Neural progenitor cell (in vitro differentiated cells): ENCODE measurements at regions not wholly inside any gene's neighbourhood (a gene's known extent, or its start where the extent isn't known, plus 50 kb on each side); places are given as distances from the start of the nearest gene placed in this dataset.
A peak's percentile ranks its signal among the peaks of the same experiment; 100 is the strongest.

Experiments used
- DNase-seq: peaks from one replicate; pipeline ENCODE4 v3.0.0-alpha.2; 2016; ENCODE audit warnings: low spot score
- H2AFZ ChIP-seq: fragments of 200-600 bp; sonication (generic); replicated peaks from 2 replicates; pipeline ENCODE4 v1.6.1; 2016; ENCODE audit warnings: antibody characterized with exemption
- H3F3A ChIP-seq: fragments of 200-600 bp; sonication (generic); 2 replicates; pipeline ENCODE4 v1.6.1; 2016; ENCODE audit warnings: antibody characterized with exemption, low read depth
- H3K27ac ChIP-seq: fragments of 200-600 bp; sonication (generic); 2 replicates; pipeline ENCODE4 v1.5.1; 2016; ENCODE audit warnings: mild to moderate bottlenecking
- H3K27me3 ChIP-seq: fragments of 200-600 bp; sonication (generic); 2 replicates; pipeline ENCODE4 v1.6.1; 2016; ENCODE audit warnings: mild to moderate bottlenecking, moderate library complexity
- H3K36me3 ChIP-seq: fragments of 200-600 bp; sonication (generic); 2 replicates; pipeline ENCODE4 v1.5.1; 2016
- H3K4me1 ChIP-seq: fragments of 200-600 bp; sonication (generic); 2 replicates; pipeline ENCODE4 v1.6.1; 2016; ENCODE audit warnings: mixed run types
- H3K4me2 ChIP-seq: fragments of 200-600 bp; sonication (generic); 2 replicates; pipeline ENCODE4 v1.6.1; 2016
- H3K4me3 ChIP-seq: fragments of 200-600 bp; sonication (generic); 2 replicates; pipeline ENCODE4 v1.5.1; 2016
- H3K79me2 ChIP-seq: fragments of 200-600 bp; sonication (generic); 2 replicates; pipeline ENCODE4 v1.6.1; 2016; ENCODE audit warnings: low read depth
- H3K9ac ChIP-seq: fragments of 200-600 bp; sonication (generic); 2 replicates; pipeline ENCODE4 v1.6.1; 2016
- H3K9me3 ChIP-seq: fragments of 200-600 bp; sonication (generic); 2 replicates; pipeline ENCODE4 v1.5.1; 2016; ENCODE audit warnings: low read depth
- H4K20me1 ChIP-seq: fragments of 200-600 bp; sonication (generic); 2 replicates; pipeline ENCODE4 v1.6.1; 2016; ENCODE audit warnings: low read depth
- H3K27ac Mint-ChIP-seq: 3 replicates; pipeline ENCODE4 v1.8.0; 2021; ENCODE audit warnings: mixed read lengths
- H3K27me3 Mint-ChIP-seq: 2 replicates; pipeline ENCODE4 v1.8.0; 2022; ENCODE audit warnings: low read depth, mild to moderate bottlenecking, inconsistent platforms, moderate library complexity, mixed read lengths; ENCODE audit not compliant: insufficient read depth
- H3K36me3 Mint-ChIP-seq: 3 replicates; pipeline ENCODE4 v1.8.0; 2021; ENCODE audit warnings: mixed read lengths
- H3K4me1 Mint-ChIP-seq: 3 replicates; pipeline ENCODE4 v1.8.0; 2021; ENCODE audit warnings: mixed read lengths
- H3K4me3 Mint-ChIP-seq: 3 replicates; pipeline ENCODE4 v1.8.0; 2021; ENCODE audit warnings: mild to moderate bottlenecking, moderate library complexity, mixed read lengths
- H3K9me3 Mint-ChIP-seq: 3 replicates; pipeline ENCODE4 v1.8.0; 2020; ENCODE audit warnings: mixed read lengths
- EZH2 ChIP-seq: fragments of 200-600 bp; sonication (generic); IDR thresholded peaks from 2 replicates; pipeline ENCODE4 v1.6.1; 2017; ENCODE audit warnings: antibody characterized with exemption, mild to moderate bottlenecking, moderate library complexity
- EZH2phosphoT487 ChIP-seq: fragments of 200-600 bp; sonication (generic); IDR thresholded peaks from 2 replicates; pipeline ENCODE4 v1.6.1; 2017; ENCODE audit warnings: antibody characterized with exemption
- TF ChIP-seq, protein P1 (sequence below): fragments of 200-600 bp; sonication (generic); IDR thresholded peaks from 2 replicates; pipeline ENCODE4 v1.5.1; 2017; ENCODE audit warnings: antibody characterized with exemption, mild to moderate bottlenecking

DNA sequence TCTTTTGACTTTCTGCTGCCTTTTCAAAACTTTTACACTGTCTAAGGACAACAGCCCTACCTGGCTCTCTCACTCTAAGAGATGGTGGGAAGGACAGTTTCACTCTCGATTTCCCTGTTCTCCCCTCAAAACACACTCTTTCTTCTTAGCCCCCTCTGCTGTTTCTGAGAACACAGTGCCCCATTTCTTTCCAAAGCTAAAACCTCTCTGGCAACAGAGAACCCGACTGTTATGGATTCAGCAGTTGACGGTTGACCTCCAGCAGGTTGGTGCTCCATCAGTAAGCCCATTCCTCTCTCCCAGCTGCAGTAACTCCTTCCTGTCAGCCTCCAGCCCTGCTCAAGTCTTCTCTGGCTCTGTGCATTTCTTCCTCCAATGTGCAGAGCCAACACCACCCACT, 88.2 kb upstream of the ABCD3 start:
- H3K4me2 ChIP-seq = no peak overlapping the region
- Mint-ChIP-seq H3K36me3 (no peaks in the 10 kb centered on the region), H3K4me1 (peaks cover 24% of the 10 kb centered on the region), H3K9me3 (no peaks in the 10 kb centered on the region), H3K27me3 (peaks cover 3% of the 10 kb centered on the region), H3K27ac (no peak overlapping the region), H3K4me3 (no peak overlapping the region)
- H3K4me3 ChIP-seq = no peak overlapping the region
- no peaks in the 10 kb centered on the region for H4K20me1 ChIP-seq
- peak; percentile 47 for DNase-seq
- no peaks in the 10 kb centered on the region for H3K79me2 ChIP-seq
- peaks cover 28% of the 10 kb centered on the region for H3K4me1 ChIP-seq
- no peaks in the 10 kb centered on the region for H3K27me3 ChIP-seq
- TF ChIP-seq EZH2 (no peak), EZH2phosphoT487 (no peak)
- TF ChIP-seq, protein P1, sequence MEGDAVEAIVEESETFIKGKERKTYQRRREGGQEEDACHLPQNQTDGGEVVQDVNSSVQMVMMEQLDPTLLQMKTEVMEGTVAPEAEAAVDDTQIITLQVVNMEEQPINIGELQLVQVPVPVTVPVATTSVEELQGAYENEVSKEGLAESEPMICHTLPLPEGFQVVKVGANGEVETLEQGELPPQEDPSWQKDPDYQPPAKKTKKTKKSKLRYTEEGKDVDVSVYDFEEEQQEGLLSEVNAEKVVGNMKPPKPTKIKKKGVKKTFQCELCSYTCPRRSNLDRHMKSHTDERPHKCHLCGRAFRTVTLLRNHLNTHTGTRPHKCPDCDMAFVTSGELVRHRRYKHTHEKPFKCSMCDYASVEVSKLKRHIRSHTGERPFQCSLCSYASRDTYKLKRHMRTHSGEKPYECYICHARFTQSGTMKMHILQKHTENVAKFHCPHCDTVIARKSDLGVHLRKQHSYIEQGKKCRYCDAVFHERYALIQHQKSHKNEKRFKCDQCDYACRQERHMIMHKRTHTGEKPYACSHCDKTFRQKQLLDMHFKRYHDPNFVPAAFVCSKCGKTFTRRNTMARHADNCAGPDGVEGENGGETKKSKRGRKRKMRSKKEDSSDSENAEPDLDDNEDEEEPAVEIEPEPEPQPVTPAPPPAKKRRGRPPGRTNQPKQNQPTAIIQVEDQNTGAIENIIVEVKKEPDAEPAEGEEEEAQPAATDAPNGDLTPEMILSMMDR = peak; percentile 48
- no peak overlapping the region for H3K9ac ChIP-seq
- H3K36me3 ChIP-seq = no peaks in the 10 kb centered on the region
- H3F3A ChIP-seq = peaks cover 9% of the 10 kb centered on the region
- peak overlapping the region; percentile 19 for H2AFZ ChIP-seq
- no peak overlapping the region for H3K27ac ChIP-seq
- H3K9me3 ChIP-seq = no peaks in the 10 kb centered on the region

DNA sequence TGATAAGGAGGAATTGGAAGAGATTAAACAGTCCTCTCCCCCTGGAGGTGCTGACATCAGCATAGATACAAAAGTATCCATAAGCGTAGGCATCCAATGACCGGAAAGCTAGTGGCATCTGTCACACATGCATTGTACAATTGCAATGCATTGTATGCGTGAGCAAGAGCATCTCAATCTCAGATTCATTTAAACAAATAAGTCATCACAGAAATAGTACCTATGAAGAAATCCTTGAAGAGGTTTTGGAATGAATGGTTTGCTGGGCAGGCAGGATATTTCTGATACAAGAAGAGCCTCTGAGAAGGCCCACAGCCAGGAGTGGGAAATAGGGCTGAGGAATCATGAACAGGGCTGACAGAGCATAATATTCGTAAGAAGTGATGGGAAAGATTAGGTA, 88.9 kb upstream of the ABCD3 start:
- Histone ChIP-seq H3K27me3 (no peaks in the 10 kb centered on the region), H4K20me1 (no peaks in the 10 kb centered on the region), H3K4me1 (peaks cover 28% of the 10 kb centered on the region), H3K4me3 (no peak overlapping the region), H3K9ac (no peak overlapping the region), H3K4me2 (no peak overlapping the region), H3K79me2 (no peaks in the 10 kb centered on the region), H3K9me3 (no peaks in the 10 kb centered on the region), H2AFZ (no peak overlapping the region), H3F3A (peaks cover 9% of the 10 kb centered on the region), H3K36me3 (no peaks in the 10 kb centered on the region), H3K27ac (no peak overlapping the region)
- Mint-ChIP-seq H3K27me3 (no peaks in the 10 kb centered on the region), H3K27ac (no peak overlapping the region), H3K4me3 (no peak overlapping the region), H3K36me3 (no peaks in the 10 kb centered on the region), H3K9me3 (no peaks in the 10 kb centered on the region), H3K4me1 (peaks cover 24% of the 10 kb centered on the region)
- no peak for DNase-seq
- TF ChIP-seq, protein P1 = no peak
- no peak for TF ChIP-seq EZH2
- no peak for TF ChIP-seq EZH2phosphoT487

GRCh38 chr1:94327001-94327690, 89.8 kb upstream of the ARHGAP29 start:
- Mint-ChIP-seq H3K36me3 (no peaks in the 10 kb centered on the region), H3K9me3 (no peaks in the 10 kb centered on the region), H3K4me1 (peaks cover 21% of the 10 kb centered on the region), H3K27ac (no peak overlapping the region), H3K4me3 (peak overlapping the region; percentile 40), H3K27me3 (no peaks in the 10 kb centered on the region)
- Histone ChIP-seq H3K4me2 (peak overlapping the region; percentile 52), H3K36me3 (no peaks in the 10 kb centered on the region), H2AFZ (peak overlapping the region; percentile 83), H3K9ac (no peak overlapping the region), H4K20me1 (no peaks in the 10 kb centered on the region), H3K4me3 (no peak overlapping the region), H3K79me2 (no peaks in the 10 kb centered on the region), H3K9me3 (no peaks in the 10 kb centered on the region), H3K27ac (no peak overlapping the region), H3K4me1 (peaks cover 33% of the 10 kb centered on the region), H3K27me3 (no peaks in the 10 kb centered on the region), H3F3A (peaks cover 9% of the 10 kb centered on the region)
- peak; percentile 84 for DNase-seq
- TF ChIP-seq EZH2 = no peak
- TF ChIP-seq EZH2phosphoT487 = no peak
- TF ChIP-seq, protein P1 = no peak
